ENCODE measurements at regions not wholly inside any gene's neighbourhood (a gene's known extent, or its start where the extent isn't known, plus 50 kb on each side); places are given as distances from the start of the nearest gene placed in this dataset.

- no peaks in the 10 kb centered on the region for H3K9me3 ChIP-seq (ENCODE audit: control insufficient read depth, low read length)
- no peak overlapping the region for H3K4me3 ChIP-seq (ENCODE audit: insufficient read depth, low read depth, low read length)
- peaks cover 3% of the 10 kb centered on the region for H3K4me1 ChIP-seq (ENCODE audit: control insufficient read depth, insufficient read depth, low read length)
- 91 to 96% methylated on average over 6 of the region's 6 CpGs for WGBS, 2 experiments
- H3K27ac ChIP-seq (ENCODE audit: insufficient read depth, low read depth, low read length, poor library complexity, severe bottlenecking): no peak overlapping the region
- no peaks in the 10 kb centered on the region for H3K27me3 ChIP-seq (ENCODE audit: control insufficient read depth, insufficient read depth, low read length, poor library complexity, severe bottlenecking)
- no peaks in the 10 kb centered on the region for H3K36me3 ChIP-seq (ENCODE audit: control insufficient read depth, insufficient read depth, low read length)
Measured at GRCh38 chr12:116360579-116361413, 83.3 kb upstream of the MED13L start.

- WGBS, 2 experiments: 86 to 90% methylated on average over 19 of the region's 19 CpGs
- Histone ChIP-seq H3K4me3 (ENCODE audit: insufficient read depth, low read depth, low read length) (no peak overlapping the region), H3K4me1 (ENCODE audit: control insufficient read depth, insufficient read depth, low read length) (peaks cover 3% of the 10 kb centered on the region), H3K36me3 (ENCODE audit: control insufficient read depth, insufficient read depth, low read length) (no peaks in the 10 kb centered on the region), H3K27me3 (ENCODE audit: control insufficient read depth, insufficient read depth, low read length, poor library complexity, severe bottlenecking) (no peaks in the 10 kb centered on the region), H3K9me3 (ENCODE audit: control insufficient read depth, low read length) (no peaks in the 10 kb centered on the region), H3K27ac (ENCODE audit: insufficient read depth, low read depth, low read length, poor library complexity, severe bottlenecking) (no peak overlapping the region)
Measured at GRCh38 chr12:116361414-116362223, 84.1 kb upstream of the MED13L start.

- 75 to 90% methylated on average over 2 of the region's 2 CpGs for WGBS, 2 experiments
- Histone ChIP-seq H3K4me3 (ENCODE audit: insufficient read depth, low read depth, low read length) (no peak overlapping the region), H3K27ac (ENCODE audit: insufficient read depth, low read depth, low read length, poor library complexity, severe bottlenecking) (no peak overlapping the region)
Measured at GRCh38 chr12:116365114-116365513, 87.6 kb upstream of the MED13L start.

GRCh38 chr12:116365606-116366455 is 88.3 kb upstream of the MED13L start:
- H3K4me3 ChIP-seq (ENCODE audit: insufficient read depth, low read depth, low read length): no peak overlapping the region
- no peak overlapping the region for H3K27ac ChIP-seq (ENCODE audit: insufficient read depth, low read depth, low read length, poor library complexity, severe bottlenecking)
- H3K27me3 ChIP-seq (ENCODE audit: control insufficient read depth, insufficient read depth, low read length, poor library complexity, severe bottlenecking): no peaks in the 10 kb centered on the region
- H3K36me3 ChIP-seq (ENCODE audit: control insufficient read depth, insufficient read depth, low read length): no peaks in the 10 kb centered on the region
- H3K4me1 ChIP-seq (ENCODE audit: control insufficient read depth, insufficient read depth, low read length): no peaks in the 10 kb centered on the region
- H3K9me3 ChIP-seq (ENCODE audit: control insufficient read depth, low read length): no peaks in the 10 kb centered on the region
- WGBS, 2 experiments: 91 to 92% methylated on average over 17 of the region's 17 CpGs

More at GRCh38 chr12:116365114-116365513, 87.6 kb upstream of the MED13L start:
- Histone ChIP-seq H3K36me3 (ENCODE audit: control insufficient read depth, insufficient read depth, low read length) (no peaks in the 10 kb centered on the region), H3K9me3 (ENCODE audit: control insufficient read depth, low read length) (no peaks in the 10 kb centered on the region), H3K4me1 (ENCODE audit: control insufficient read depth, insufficient read depth, low read length) (no peaks in the 10 kb centered on the region), H3K27me3 (ENCODE audit: control insufficient read depth, insufficient read depth, low read length, poor library complexity, severe bottlenecking) (no peaks in the 10 kb centered on the region)

GRCh38 chr12:116366456-116366776 is 88.9 kb upstream of the MED13L start:
- H3K27ac ChIP-seq (ENCODE audit: insufficient read depth, low read depth, low read length, poor library complexity, severe bottlenecking): no peak overlapping the region
- H3K36me3 ChIP-seq (ENCODE audit: control insufficient read depth, insufficient read depth, low read length): no peaks in the 10 kb centered on the region
- WGBS, 2 experiments: 90 to 93% methylated on average over 9 of the region's 9 CpGs
- H3K27me3 ChIP-seq (ENCODE audit: control insufficient read depth, insufficient read depth, low read length, poor library complexity, severe bottlenecking): no peaks in the 10 kb centered on the region
- H3K4me1 ChIP-seq (ENCODE audit: control insufficient read depth, insufficient read depth, low read length): no peaks in the 10 kb centered on the region
- no peak overlapping the region for H3K4me3 ChIP-seq (ENCODE audit: insufficient read depth, low read depth, low read length)
- H3K9me3 ChIP-seq (ENCODE audit: control insufficient read depth, low read length): no peaks in the 10 kb centered on the region

GRCh38 chr12:116366824-116367223 is 89.3 kb upstream of the MED13L start:
- 83 to 87% methylated on average over 6 of the region's 6 CpGs for WGBS, 2 experiments
- H3K36me3 ChIP-seq (ENCODE audit: control insufficient read depth, insufficient read depth, low read length): no peaks in the 10 kb centered on the region
- no peak overlapping the region for H3K27ac ChIP-seq (ENCODE audit: insufficient read depth, low read depth, low read length, poor library complexity, severe bottlenecking)
- H3K4me1 ChIP-seq (ENCODE audit: control insufficient read depth, insufficient read depth, low read length): no peaks in the 10 kb centered on the region
- H3K4me3 ChIP-seq (ENCODE audit: insufficient read depth, low read depth, low read length): no peak overlapping the region
- no peaks in the 10 kb centered on the region for H3K27me3 ChIP-seq (ENCODE audit: control insufficient read depth, insufficient read depth, low read length, poor library complexity, severe bottlenecking)
- H3K9me3 ChIP-seq (ENCODE audit: control insufficient read depth, low read length): no peaks in the 10 kb centered on the region

GRCh38 chr12:116368196-116369194 is 91.0 kb upstream of the MED13L start:
- Histone ChIP-seq H3K4me3 (ENCODE audit: insufficient read depth, low read depth, low read length) (no peak overlapping the region), H3K27me3 (ENCODE audit: control insufficient read depth, insufficient read depth, low read length, poor library complexity, severe bottlenecking) (no peaks in the 10 kb centered on the region), H3K4me1 (ENCODE audit: control insufficient read depth, insufficient read depth, low read length) (peaks cover under 1% of the 10 kb centered on the region), H3K36me3 (ENCODE audit: control insufficient read depth, insufficient read depth, low read length) (no peaks in the 10 kb centered on the region), H3K27ac (ENCODE audit: insufficient read depth, low read depth, low read length, poor library complexity, severe bottlenecking) (no peak overlapping the region), H3K9me3 (ENCODE audit: control insufficient read depth, low read length) (no peaks in the 10 kb centered on the region)
- WGBS, 2 experiments: 79 to 80% methylated on average over 16 of the region's 16 CpGs

- WGBS, 2 experiments: 92 to 93% methylated on average over 4 of the region's 4 CpGs
- no peaks in the 10 kb centered on the region for H3K36me3 ChIP-seq (ENCODE audit: control insufficient read depth, insufficient read depth, low read length)
- no peaks in the 10 kb centered on the region for H3K27me3 ChIP-seq (ENCODE audit: control insufficient read depth, insufficient read depth, low read length, poor library complexity, severe bottlenecking)
- no peak overlapping the region for H3K27ac ChIP-seq (ENCODE audit: insufficient read depth, low read depth, low read length, poor library complexity, severe bottlenecking)
- no peaks in the 10 kb centered on the region for H3K9me3 ChIP-seq (ENCODE audit: control insufficient read depth, low read length)
- H3K4me1 ChIP-seq (ENCODE audit: control insufficient read depth, insufficient read depth, low read length): peaks cover 6% of the 10 kb centered on the region
- H3K4me3 ChIP-seq (ENCODE audit: insufficient read depth, low read depth, low read length): no peak overlapping the region
Measured at GRCh38 chr12:116370004-116370404, 92.5 kb upstream of the MED13L start.

GRCh38 chr12:116370886-116371580 is 93.5 kb upstream of the MED13L start:
- no peaks in the 10 kb centered on the region for H3K9me3 ChIP-seq (ENCODE audit: control insufficient read depth, low read length)
- no peaks in the 10 kb centered on the region for H3K36me3 ChIP-seq (ENCODE audit: control insufficient read depth, insufficient read depth, low read length)
- H3K4me1 ChIP-seq (ENCODE audit: control insufficient read depth, insufficient read depth, low read length): peaks cover 7% of the 10 kb centered on the region
- H3K27ac ChIP-seq (ENCODE audit: insufficient read depth, low read depth, low read length, poor library complexity, severe bottlenecking): no peak overlapping the region
- WGBS, 2 experiments: 91 to 92% methylated on average over 21 of the region's 21 CpGs
- no peaks in the 10 kb centered on the region for H3K27me3 ChIP-seq (ENCODE audit: control insufficient read depth, insufficient read depth, low read length, poor library complexity, severe bottlenecking)
- no peak overlapping the region for H3K4me3 ChIP-seq (ENCODE audit: insufficient read depth, low read depth, low read length)
